HG03095 (cell line): ENCODE measurements at regions not wholly inside any gene's neighbourhood (a gene's known extent, or its start where the extent isn't known, plus 50 kb on each side); places are given as distances from the start of the nearest gene placed in this dataset.
"Not testable (repeated sequence)": the region's sequence is repeated elsewhere in the genome, so short reads cannot be mapped to it uniquely, and the experiment has no call there.

Experiments
- ATAC-seq: cut with Tn5 transposase; IDR thresholded peaks from one replicate; pipeline ENCODE4 v1.9.1; 2021; ENCODE audit warnings: moderate library complexity; ENCODE audit not compliant: unreplicated experiment

DNA sequence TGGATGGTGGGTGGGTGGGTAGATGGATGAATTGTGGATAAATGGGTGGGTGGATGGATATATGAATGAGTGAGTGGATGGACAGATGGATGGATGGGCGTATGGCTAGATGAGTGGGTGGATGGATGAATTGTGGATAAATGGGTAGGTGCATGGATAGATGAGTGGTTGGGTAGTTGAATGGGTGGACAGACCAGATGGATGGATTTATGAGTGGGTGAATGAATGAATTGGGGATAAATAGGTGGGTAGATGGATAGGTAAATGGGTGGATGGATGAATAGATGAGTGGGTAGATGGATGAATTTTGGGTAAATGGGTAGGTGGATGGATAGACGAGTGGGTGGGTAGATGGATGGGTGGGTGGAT is 108.7 kb downstream of the NPIPB11 start:
- ATAC-seq: not testable (repeated sequence)

DNA sequence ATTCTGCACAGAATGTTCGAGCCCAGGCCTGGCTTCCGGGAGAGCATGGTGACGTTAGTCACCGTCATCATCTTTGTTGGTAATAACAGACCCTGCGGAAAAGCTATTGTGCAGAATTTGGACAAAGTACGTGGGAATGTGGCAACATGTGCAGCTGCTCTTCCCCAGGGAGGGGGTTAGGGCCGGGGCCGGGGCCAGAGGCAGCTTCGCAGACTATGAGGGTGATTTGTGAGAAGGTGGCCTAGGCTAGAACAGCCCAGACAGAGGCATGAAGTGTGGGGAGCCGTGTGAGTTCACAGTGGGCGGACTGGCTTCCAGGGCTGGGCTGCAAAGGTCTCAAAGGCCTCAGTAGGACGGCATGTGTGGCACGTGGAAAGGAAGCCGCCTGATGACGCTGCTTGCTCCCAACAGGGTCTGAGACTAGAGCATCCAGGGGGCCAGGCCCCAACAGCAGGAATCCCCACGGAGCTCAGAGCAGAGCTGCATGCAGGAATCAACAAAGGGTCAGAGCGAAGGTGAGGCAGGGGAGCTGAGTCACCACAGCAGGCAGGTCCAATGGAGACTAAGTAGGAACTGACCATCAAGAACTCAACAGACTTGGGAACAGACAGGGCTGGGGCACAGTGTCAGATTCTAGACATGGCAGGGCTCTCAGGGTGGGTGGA is 109.2 kb downstream of the NPIPB11 start:
- not testable (repeated sequence) for ATAC-seq

DNA sequence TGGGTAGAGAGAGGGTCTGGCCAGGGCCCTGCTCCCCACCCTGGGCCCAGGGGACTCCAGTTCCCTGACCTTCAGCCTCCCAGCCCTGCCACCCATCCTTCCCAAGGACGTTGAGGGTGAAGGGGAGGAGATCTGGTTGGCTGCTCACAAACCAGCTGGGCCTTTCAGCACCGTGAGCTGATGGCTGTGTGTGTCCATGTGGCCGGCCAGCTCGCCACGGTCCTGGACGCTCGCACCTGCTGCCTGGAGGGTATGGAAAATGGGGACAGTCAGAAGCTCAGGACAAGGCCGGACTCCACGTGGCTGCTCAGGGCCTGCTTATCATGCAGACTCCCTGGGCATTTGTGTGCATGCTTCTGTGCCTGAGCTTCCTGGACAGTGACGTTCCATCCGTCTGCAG is 110.3 kb downstream of the NPIPB11 start:
- ATAC-seq: not testable (repeated sequence)

DNA sequence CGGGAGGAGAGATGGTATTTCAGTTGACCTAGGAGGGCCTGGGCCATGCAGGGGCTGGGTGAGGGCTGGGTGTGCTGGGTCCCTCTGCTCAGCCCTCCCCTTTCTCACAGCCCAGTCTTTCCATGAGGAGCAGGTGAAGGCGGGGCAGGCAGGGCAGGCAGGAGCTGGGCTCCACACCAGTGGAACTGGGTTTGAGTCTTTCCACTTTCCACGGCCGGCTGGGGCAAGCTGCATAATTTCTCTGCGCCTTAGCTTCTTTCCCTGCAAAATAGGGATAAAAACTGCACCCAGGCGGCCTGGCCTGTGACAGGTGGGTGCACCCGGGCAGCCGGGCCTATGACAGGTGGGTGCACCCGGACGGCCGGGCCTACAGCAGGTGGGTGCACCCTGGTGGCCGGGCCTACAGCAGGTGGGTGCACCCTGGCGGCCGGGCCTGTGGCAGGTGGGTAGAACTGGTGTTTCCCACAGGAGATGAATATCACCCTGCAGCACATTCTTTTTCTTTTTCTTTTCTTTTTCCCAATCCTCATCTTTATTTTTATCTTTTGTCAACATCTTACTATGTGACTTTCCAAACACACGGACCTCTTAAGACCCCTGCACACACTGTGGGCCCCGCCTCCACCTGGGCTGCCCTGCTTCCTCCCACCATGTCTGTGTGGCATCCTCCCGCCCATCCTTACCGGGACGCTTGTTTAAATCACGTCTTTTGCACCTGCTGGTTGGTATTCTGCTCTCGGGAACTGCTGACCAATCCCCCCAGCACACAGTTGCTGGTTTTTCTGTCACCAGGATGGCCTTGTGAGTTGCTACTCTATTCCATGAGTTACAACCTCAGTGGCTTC is 111.3 kb downstream of the NPIPB11 start:
- ATAC-seq: not testable (repeated sequence)

DNA sequence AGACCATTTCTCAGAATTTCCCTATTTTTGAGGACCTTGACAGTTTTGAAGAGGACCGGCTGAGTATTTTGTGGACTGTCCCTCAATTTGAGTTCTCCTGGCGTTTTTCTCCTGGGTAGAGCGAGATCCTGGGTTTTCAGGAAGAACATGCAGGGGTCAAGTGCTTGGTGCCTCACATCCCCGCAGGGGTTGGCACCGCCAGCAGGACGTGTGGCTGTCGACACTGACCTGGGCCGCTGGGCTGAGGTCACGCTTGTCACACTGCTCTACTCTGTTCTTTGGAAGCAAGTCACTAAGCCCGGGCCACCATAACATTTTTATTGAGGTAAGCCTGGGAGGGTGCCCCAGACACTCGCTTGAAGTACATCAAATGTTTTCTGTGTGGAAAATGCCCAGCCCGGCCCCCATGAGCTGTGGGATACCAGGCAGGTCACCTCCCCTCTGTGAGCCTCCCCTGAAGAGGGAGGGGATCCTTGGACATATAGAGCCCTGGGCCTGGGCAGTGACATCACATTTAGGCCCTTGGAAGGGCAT is 112.0 kb downstream of the NPIPB11 start:
- not testable (repeated sequence) for ATAC-seq

DNA sequence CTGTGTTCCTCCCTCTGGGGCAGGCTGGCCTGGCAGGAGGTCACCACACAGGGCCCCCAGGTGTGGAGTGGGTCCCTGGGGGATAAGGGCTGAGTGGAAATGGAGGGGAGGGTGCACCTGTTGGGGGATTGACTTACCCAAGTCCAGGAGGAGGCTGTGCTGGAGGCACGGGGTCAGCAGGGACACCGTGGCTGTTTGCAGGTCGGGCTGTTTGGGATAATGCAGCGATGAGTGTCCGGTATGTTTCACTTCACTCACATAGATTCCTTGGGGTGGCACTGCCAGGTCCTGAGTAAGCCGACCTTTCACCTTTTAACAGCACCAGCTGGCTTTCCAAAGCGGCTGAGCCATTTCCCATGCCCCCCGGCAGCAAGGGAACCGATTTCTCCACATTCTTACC is 113.0 kb downstream of the NPIPB11 start:
- ATAC-seq: not testable (repeated sequence)

DNA sequence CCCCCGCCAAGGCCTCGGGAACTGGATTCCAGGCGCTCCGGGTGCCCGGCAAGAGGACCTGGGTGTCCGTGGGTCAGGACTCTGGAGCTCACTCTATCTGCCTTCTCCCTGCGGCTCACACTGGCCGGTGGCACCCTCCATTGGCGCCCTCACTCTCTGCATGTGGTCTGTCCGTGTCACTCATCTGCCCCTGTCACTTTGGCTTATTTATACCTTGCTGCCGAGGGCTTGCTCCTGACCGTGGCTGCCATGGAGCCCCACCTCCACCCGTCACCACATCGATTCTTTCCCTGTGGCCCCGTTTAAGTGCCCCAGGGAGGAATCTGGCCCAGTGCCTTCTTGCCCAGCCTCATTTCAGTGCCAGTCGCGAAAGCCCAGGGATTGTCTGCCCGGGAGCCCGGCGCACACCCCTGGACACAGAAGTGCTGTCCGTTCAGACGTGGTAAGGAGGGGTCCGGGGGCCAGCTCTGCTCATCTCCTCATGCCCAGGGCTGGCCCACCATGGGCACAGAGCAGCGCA is 113.5 kb downstream of the NPIPB11 start:
- not testable (repeated sequence) for ATAC-seq

DNA sequence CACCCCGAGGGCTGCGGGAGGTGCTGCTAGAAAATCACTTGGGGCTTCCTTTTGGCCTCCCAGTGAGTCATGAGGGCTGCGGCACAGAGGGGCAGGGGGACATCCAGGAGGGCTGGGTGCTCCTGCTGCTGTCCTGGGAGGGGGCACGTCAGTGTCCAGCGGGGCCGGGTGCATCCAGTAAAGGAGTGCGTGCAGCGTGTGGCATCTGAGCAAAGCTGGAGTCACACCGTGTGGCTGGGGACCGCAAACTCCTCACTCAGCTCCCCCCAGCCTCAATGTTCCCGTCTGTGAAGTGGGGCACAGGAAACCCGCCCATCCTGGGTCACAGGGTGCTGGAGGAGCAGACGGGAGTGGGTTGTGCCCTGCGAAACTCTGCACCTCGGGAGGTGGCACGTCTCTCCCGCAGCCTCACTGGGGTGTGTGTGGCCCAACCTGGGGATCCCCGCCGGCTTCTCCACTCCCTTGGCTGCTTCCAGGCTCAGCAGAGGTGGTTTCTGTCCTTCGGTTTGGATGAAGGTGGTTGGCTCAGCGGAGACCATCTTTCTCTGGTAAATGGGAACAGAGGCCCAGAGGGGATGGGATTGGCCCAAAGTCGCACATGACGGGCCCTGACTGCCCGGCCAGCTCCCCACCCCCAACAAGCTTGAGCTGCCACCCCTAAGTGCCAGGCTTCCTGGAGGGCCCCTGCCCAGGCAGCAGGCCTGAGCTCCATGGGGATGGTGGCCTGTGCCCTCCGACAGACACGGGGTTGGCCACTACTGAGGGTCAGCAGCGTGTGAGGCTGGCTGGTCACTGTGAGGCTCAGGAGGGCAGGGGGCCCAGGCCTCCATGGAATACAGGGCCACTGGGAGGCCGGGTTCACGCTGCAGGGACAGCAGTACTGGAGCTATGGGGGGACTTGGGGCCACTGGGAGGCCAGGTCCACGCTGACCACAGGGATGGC is 114.9 kb downstream of the NPIPB11 start:
- not testable (repeated sequence) for ATAC-seq

DNA sequence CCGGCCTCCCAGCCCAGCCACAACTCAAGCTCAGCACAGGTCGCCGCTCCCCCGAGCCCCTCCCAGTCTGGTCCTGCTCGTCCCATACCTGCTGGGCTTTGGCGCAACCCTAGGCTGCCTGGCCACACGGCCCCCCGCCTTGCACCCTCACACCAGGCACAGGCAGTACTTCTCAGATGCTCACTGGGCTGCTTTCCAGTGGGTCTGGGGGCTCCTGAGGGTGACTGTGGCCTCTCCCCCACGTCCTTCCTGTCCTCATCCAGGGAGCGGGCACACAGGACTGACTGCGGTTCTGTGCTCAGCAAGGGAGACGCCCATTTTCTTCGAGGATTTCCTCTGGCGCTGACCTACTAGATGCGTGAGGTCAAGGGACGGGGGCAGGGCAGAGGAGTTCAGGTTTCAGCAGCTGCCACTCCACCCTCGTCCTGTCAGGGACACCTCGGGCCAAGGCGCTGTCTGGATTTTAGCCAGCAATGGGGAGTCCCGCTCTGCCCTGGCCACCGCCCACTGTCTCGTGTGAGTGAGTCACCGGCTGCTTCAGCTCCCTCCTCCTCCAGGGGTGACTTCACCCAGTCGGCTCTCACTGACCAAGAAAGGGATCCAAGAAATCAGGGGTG is 115.8 kb downstream of the NPIPB11 start:
- ATAC-seq: peak; percentile 70

DNA sequence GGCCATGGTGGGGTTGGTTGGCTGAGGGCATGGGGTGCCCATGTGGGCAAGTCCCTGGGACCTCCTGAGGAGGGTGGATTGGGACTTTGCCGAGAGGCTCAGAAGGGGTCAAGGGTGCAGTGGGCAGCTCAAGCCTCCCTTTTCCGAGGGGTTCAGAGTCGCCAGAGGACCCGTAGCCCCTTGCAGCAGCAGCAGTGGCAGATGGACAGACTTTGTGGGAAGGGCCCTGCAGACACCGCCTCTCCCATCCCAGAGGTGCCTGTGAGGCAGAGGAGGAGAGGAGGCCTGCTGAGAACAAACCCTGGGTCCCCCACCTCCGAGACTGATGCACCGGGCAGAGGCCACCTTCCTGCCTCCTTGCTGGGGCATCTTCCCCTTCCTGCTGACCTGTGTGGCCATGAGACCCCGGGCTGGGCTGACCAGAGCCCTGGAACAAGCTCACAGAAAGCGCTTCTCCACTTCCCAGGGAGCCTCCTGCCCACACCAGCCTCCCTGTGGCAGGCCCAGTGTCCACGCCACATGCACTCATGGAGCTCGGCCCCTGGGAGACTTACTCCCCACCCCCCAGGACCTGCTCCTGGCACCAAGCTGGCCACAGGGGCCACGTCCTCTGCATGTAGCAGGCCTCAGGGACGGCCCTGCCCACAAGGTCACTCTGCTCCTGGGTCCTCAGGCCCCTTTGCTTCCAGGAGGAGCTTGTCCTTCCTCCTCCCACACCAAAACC is 116.8 kb downstream of the NPIPB11 start:
- ATAC-seq: not testable (repeated sequence)

DNA sequence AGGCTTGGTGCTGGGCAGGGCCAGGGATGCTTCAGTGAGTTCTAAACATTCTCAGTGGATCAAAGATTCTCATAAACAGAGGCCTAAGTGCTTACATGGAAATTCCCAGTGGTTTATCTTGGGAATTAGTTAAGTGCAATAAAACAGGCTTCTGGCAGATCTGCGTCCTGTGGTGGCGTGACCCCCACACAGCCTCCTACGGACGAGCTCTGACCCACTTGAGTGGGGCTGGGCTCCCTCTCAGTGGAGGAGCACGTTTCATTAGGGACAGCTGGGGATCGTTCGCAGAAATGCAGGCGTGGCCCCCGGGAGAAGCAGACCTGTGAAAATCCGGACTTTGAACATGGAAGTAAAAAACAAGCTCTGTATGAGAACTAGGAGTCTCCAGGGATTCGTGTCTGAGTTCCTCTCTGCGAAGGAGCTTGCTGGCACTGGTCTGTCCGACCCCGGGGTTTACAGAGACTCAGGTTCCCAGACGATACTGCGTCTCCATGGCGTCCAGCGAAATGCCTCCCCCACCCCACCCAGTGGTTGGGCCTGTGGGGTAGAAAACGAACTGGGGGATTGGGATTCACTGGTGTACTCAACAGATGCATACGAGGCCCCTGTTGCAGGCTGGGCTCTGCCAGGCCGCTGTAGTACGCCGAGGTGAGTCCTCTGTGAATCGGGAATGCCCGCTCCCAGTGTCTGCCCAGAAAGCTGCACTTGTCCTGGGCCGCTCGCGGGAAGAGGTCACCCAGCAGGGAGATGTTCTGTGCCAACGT is 117.6 kb downstream of the NPIPB11 start:
- not testable (repeated sequence) for ATAC-seq

DNA sequence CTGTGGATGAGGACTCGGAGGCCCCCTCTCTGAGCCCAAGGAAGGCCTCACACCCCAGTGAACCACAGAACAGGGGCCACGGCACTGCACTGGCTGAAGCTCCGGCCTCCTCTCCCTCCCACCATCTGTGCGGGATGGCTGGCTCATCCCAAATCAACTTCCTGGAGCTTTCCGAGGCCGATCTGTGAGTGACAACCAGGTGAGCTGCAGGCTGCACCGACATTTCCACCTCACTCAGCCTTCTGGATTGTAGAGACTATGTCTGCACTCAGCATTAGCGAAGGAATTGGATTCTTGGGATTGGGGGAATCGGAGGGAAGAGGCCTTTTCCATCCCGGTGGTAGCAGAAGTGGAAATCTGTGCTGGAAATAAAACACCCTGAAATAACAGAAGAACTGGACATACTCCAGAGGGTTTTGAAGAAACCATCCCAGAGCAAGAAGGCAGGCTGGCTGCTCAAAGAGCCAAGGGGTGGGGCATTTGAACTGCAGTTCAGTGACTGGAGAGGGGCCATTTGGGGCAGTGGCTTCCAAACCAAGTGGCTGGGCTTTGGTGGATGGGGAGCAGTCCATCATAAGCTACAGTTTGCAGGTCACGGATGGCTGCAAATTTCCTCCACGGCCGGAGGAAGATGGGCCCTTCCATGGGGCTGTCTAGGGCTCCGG is 118.5 kb downstream of the NPIPB11 start:
- ATAC-seq: not testable (repeated sequence)

DNA sequence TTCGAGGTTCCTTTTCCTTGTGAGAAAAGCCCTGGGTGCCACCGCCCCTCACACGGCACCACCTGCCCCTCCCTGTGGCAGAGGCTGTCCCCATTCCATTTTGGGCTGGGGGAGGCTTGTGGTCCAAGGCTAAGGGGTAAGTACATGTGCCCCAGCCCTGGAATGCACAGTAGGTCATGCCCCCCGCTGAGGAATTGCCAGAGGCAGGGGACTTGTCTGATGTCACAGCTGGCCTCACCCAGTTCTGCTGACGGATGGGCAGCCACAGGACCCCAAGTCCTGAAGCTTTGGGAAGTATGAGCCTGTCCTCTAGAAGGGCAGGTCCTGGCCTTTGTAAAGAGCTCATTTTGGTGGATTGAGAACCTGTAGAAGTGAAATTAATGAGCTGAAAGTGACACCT is 119.3 kb downstream of the NPIPB11 start:
- not testable (repeated sequence) for ATAC-seq

DNA sequence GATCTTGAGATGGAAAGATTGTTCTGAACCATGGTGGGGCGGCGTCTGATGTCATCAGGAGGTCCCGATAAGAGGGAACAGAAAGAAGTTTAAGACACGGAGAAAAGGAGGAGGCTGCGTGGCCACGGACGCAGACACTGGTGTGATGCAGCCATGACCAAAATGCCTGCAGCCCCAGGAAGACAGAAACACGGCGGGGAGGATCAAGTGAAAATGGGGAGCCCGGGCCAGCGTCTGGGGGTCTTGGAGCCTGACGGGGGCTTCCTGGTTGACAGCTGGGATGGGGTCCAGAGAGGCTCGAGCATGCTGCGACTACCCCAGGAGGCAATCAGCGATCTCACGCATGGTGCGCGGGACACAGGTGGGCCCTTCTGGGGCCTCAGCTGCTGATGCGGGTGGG is 119.7 kb downstream of the NPIPB11 start:
- not testable (repeated sequence) for ATAC-seq

DNA sequence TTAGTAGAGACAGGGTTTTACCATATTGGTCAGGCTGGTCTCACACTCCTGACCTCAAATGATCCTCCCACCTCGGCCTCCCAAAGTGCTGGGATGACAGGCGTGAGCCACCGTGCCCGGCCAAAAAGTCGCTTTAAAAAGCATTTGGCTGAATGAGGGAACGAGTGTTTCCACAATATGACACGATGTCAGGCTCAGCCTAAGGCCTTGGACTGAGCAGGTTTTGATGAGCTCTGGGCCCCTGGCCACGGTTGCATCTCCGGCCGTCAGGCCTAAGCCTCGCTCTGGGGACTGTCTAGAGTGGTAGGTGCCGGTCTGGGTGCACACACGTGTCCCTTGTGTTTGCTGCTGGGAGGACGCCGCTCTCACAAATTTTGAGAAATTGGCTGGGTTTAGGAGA is 120.3 kb downstream of the NPIPB11 start:
- not testable (repeated sequence) for ATAC-seq

DNA sequence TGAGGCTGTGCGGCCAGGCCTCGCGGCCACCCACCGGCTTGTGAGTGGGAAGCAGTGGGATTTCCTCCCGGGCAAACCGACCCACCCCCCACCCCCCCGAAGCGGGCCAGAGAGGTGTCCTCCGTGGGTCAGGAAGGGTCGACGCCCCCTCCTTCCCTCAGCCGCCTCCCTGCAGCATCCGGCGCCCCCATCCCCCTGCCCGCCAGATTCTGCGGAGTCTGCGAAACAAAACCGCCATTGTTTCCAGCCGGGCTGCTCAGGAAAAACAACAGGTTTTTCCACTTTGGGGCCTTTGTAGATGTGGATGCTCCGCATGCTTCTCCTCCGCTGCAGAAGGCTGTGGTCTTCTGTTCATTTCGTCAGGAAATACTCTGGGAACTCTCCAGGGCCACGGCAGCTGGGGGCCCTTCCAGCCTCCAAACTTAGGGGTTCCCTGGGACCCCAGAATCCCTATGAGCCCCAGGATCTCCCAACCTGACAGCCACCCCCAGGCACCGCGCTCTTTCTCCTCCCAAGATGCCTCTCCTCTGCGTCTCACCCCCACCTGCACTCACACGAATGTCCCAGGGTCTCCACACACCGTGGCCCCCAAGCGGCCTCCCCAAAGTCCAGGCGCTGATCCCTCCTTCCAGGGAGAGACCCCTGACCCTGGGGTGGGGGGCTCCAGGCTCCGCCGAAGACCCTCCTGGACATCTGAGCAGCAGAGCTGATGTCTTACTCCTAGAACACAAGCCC is 121.2 kb downstream of the NPIPB11 start:
- not testable (repeated sequence) for ATAC-seq

DNA sequence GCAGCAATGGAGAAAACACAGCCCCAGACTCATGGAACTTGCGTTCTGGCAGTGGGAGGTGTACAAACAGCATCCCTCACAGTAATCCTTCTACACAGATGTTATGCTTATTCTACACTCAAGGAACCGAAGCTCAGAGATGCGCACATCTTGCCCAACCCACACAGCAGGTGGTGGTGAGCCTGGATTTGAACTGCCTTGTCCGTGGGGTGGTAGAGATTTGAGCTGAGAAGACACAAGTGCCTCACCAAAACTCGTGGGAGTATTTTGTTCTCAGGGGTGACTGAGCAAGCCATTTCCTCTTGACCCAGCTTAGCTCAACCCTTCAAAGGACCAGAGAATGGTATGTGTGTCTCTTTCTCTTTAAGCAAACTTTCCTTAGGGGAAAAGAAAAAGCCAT is 121.8 kb downstream of the NPIPB11 start:
- ATAC-seq: not testable (repeated sequence)

DNA sequence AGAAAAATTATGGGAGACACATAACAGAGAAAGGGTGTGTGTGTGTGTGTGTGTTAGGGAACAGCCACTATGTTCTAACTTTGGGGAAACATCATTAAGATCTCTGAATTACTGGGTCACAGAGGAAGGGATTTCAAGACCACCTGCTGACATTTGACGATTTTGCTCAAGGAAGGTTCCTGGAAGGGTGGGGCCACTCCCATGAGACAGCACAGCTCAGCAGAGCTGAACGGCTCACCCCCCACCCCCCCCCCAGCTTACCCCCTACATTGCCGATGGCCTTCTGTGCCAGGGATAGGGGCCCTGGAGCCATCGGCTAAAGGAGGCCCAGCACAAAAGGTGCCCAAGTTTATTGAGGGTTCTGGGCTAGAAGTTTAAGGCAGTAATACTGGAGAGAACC is 122.4 kb downstream of the NPIPB11 start:
- ATAC-seq: not testable (repeated sequence)
